C1 segment of cervical spinal cord (tissue), 14 donors: ENCODE measurements at regions not wholly inside any gene's neighbourhood (a gene's known extent, or its start where the extent isn't known, plus 50 kb on each side); places are given as distances from the start of the nearest gene placed in this dataset.
"Not testable (repeated sequence)": the region's sequence is repeated elsewhere in the genome, so short reads cannot be mapped to it uniquely, and the experiment has no call there.

ENCODE experiments used
- DNase-seq, 14 donors: peaks; one replicate each; lab custom pipeline; 2025; lab: John Stamatoyannopoulos, UW

GRCh38 chr4:52512291-52512690, 146.8 kb downstream of the USP46 start:
- no peak for DNase-seq

- not testable (repeated sequence) for DNase-seq
Measured at GRCh38 chr4:52522093-52522492, 137.0 kb downstream of the USP46 start.

GRCh38 chr4:52529983-52530382, 129.1 kb downstream of the USP46 start:
- DNase-seq: no peak

GRCh38 chr4:52535793-52536192, 123.3 kb downstream of the USP46 start:
- DNase-seq: no peak
